NCI-H345 treated with DMSO at 0.1 percent for 48 hours (cell line): ENCODE measurements at regions not wholly inside any gene's neighbourhood (a gene's known extent, or its start where the extent isn't known, plus 50 kb on each side); places are given as distances from the start of the nearest gene placed in this dataset.
"Not testable (repeated sequence)": the region's sequence is repeated elsewhere in the genome, so short reads cannot be mapped to it uniquely, and the experiment has no call there.

Experiments
- DNase-seq: peaks from one replicate; lab custom pipeline; 2025; ENCODE audit not compliant: unreplicated experiment; lab: John Stamatoyannopoulos, UW

GRCh38 chr15:91413142-91413541 lies 313.1 kb downstream of the SV2B start:
- no peak for DNase-seq

GRCh38 chr15:91414124-91414523 lies 314.1 kb downstream of the SV2B start:
- no peak for DNase-seq

GRCh38 chr15:91415258-91415657 lies 315.2 kb downstream of the SV2B start:
- not testable (repeated sequence) for DNase-seq

- no peak for DNase-seq
These were observed 320.6 kb downstream of the SV2B start for GRCh38 chr15:91420689-91421088.

GRCh38 chr15:91422797-91423196 lies 322.7 kb downstream of the SV2B start:
- DNase-seq: no peak

- DNase-seq: no peak
These were observed 323.9 kb downstream of the SV2B start for GRCh38 chr15:91424001-91424400.

- no peak for DNase-seq
These were observed 326.4 kb downstream of the SV2B start for GRCh38 chr15:91426412-91426811.

- no peak for DNase-seq
These were observed 329.9 kb downstream of the SV2B start for GRCh38 chr15:91429973-91430372.

GRCh38 chr15:91431041-91431715 lies 331.1 kb downstream of the SV2B start:
- no peak for DNase-seq

GRCh38 chr15:91435113-91435512 lies 335.1 kb downstream of the SV2B start:
- no peak for DNase-seq

GRCh38 chr15:91444656-91445055 lies 344.6 kb downstream of the SV2B start:
- no peak for DNase-seq

GRCh38 chr15:91445695-91446228 lies 345.7 kb downstream of the SV2B start:
- DNase-seq: no peak

- no peak for DNase-seq
These were observed 348.1 kb downstream of the SV2B start for GRCh38 chr15:91447991-91448644.

GRCh38 chr15:91453376-91453775 lies 353.3 kb downstream of the SV2B start:
- DNase-seq: not testable (repeated sequence)

GRCh38 chr15:91456251-91456718 lies 356.2 kb downstream of the SV2B start:
- DNase-seq: peak; percentile 31

- no peak for DNase-seq
These were observed 356.9 kb downstream of the SV2B start for GRCh38 chr15:91456921-91457320.

GRCh38 chr15:91461377-91461776 lies 361.3 kb downstream of the SV2B start:
- DNase-seq: no peak

GRCh38 chr15:91465086-91465485 lies 365.0 kb downstream of the SV2B start:
- no peak for DNase-seq

- DNase-seq: peak; percentile 72
These were observed 365.6 kb downstream of the SV2B start for GRCh38 chr15:91465696-91466095.

GRCh38 chr15:91468871-91469580 lies 369.0 kb downstream of the SV2B start:
- no peak for DNase-seq

- DNase-seq: no peak
These were observed 369.8 kb downstream of the SV2B start for GRCh38 chr15:91469632-91470567.
